GM21717 (cell line): ENCODE measurements at regions not wholly inside any gene's neighbourhood (a gene's known extent, or its start where the extent isn't known, plus 50 kb on each side); places are given as distances from the start of the nearest gene placed in this dataset.

Experiments
- ATAC-seq: cut with Tn5 transposase; IDR thresholded peaks from one replicate; pipeline ENCODE4 v1.9.1; 2021; ENCODE audit warnings: mild to moderate bottlenecking, moderate library complexity; ENCODE audit not compliant: unreplicated experiment

DNA sequence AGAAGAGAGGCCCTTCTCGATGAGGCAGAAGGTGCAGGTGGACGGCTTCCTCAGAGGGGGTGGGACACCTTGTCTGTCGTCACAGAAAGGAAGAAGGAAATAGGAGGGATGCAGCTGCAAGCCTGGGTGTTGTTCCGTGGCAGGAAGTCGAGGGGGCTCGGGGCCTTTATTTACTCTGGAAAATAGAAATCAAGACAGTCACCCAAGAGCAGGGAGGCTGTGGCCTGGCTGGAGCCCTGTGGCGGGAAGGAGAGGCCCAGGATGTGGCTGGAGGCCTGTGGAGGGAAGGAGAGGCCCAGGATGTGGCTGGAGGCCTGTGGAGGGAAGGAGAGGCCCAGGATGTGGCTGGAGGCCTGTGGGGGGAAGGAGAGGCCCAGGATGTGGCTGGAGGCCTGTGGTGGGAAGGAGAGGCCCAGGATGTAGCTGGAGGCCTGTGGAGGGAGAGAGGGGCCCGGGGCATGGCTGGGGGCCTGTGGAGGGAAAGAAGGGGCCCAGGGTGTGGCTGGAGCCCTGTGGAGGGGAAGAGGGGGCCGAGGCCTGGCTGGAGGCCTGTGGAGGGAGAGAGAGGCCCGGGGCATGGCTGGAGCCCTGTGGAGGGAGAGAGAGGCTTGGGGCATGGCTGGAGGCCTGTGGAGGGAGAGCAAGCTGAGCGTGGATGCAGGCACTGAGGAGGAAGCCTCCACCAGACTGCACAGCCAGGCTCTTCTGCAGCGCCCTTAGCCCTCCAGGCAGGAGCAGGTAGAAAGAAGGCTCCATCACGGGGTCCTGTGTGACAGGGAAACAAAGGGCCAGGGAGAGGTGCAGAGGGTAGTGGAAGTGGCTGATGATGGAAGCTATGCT is 97.3 kb upstream of the SFMBT2 start:
- no peak for ATAC-seq

GRCh38 chr10:7506571-7506970 is 95.7 kb upstream of the SFMBT2 start:
- ATAC-seq = no peak

DNA sequence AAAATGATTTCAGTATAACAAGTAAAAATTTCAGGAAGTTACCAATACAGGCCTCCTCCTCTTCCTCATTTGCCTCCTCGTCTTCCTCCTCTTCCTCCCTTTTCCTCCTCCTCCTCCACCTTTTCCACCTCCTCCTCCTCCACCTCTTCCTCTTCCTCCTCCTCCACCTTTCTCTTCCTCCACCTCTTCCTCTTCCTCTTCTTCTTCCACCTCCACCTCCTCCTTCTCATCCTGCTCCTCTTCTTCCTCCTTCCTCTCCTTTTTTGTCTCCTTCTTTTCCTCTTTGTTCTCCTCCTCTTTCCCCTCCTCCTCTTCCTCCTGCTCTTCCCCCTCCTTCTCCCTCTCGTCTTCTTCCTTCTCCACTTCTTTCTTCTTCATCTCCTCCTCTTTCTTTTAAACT is 94.4 kb upstream of the SFMBT2 start:
- ATAC-seq = no peak

DNA sequence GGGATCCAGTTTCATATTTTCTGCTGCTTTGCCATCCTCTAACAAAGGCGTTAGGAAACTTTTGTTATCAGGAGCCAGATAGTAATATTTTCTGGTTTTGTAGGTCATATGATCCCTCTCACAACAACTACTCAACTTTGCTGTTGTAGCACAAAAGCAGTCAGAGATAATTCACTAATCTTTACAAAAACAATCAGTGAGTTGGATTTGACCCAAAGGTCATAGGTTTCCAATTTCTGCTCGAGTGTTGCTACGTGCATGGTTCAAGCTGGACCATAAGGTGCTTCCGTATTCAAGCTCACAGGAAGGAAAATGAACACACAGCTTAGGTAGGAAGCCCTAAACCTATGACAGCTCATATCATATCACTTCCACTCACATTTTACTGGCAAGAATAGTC is 92.4 kb upstream of the SFMBT2 start:
- no peak for ATAC-seq

DNA sequence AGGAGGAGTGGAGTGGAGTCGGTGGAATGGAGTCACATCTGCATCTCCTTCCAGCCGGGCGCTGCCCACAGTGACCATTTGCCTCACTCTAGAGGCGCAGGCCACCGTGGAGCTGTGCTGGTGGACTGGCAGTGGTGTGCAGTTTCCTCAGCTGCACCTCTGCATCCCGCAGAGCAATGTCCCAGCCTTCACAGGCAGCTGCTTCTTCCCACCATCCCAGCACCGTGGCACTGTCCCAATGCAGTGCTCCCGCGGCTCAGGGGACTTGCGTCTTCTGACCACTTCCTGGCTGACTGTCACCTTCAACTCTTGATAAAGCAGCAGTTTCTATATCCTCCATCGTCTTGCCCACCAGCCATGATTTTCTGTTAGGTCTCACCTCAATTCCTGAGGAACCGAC is 90.3 kb upstream of the SFMBT2 start:
- ATAC-seq = no peak

DNA sequence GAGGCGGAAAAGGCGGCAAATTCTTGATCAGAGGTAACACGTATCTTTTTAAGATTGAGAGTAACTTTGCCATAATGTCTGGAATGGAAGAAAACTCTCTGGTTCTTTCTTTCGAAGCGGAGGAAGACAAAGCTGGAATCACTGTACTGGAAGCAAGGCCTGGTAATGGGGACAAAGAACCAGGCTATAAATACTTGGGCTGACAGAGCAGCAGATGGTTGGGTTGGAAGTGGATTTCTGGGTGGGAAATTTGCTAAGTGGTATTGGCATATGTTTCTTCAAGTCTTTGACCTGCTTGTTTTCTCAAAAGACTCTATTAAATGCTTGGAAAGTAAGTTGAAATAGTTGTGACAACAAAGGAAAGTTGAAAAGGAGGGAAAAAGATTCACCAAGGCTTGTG is 87.3 kb upstream of the SFMBT2 start:
- no peak for ATAC-seq

DNA sequence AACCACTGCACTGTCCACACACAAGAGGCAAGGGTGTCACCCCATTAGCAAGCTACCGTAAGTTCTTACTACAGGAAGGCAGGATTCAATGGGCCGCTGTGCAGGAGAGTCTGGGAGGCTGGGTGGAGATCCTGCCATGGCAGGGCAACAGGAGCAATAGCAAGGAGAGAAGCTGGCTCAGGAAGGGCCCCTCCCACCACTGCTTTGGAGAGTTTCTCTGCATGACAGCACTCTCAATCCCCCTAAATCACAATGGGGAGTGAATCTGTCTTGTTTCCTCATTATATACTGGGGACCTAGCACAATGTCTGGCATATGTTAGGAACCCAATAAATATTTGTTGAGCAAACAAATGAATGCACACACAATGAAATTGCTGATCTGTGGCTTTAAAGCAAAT is 83.2 kb upstream of the SFMBT2 start:
- ATAC-seq = no peak

- ATAC-seq = peak; percentile 36
Observed at GRCh38 chr10:7492660-7493046, 81.8 kb upstream of the SFMBT2 start.

GRCh38 chr10:7491949-7492659 is 81.3 kb upstream of the SFMBT2 start:
- ATAC-seq = peak; percentile 80

DNA sequence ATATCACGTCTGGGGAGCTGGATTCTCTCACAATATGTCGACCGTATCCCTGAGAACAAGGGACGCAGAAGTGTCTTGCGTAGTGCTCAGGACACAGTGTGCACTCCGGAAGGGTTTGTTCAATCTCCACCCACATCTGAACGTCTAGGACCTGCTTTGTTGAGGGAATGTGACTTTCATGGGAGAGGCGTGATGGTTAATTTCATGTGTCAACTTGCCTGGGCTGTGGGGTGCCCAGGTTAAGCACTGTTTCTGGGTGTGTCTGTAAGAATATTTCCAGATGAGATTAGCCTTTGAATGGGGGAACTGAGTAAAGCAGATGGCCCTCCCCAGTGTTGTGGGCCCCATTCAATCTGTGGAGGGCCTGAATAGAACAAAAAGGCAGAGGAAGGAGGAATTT is 80.4 kb upstream of the SFMBT2 start:
- ATAC-seq = no peak

DNA sequence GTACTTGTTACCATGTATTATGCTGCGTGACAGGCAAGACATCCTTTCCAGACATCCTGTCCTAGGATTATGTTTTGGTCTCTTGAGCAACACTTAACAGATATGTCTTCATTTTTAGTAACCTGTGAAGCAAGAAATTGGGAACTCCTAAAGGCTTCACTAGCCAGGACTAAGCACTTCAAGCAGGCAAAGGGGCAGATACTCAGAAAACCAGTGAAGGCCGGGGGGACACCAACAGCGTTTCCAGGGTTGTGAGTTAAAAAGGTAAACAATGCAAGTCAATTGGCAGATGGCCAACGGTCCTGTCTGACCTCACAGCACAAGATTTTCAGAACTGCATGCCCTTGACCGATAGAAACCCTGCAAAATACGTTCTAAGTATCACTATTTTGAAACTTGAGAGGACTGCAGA is 77.6 kb upstream of the SFMBT2 start:
- ATAC-seq = no peak

- no peak for ATAC-seq
Observed at GRCh38 chr10:7487528-7487927, 76.7 kb upstream of the SFMBT2 start.

GRCh38 chr10:7486528-7486927 is 75.7 kb upstream of the SFMBT2 start:
- no peak for ATAC-seq

- no peak for ATAC-seq
Observed at GRCh38 chr10:7485799-7486198, 75.0 kb upstream of the SFMBT2 start.

DNA sequence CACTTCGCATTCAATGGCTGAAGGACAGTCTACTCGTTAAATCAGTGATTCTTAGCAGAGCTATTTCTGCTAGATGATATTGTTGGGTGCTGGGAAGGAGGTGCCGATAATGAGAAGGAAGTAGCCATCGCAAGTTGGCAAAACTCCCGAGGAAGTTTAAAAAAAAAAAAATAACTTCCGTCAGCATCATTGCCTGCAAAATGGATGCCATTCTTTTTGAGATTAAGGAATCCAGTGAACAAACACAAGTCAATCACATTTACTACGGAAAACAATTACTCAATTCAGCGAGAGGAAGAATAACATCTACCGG is 74.4 kb upstream of the SFMBT2 start:
- ATAC-seq = no peak

DNA sequence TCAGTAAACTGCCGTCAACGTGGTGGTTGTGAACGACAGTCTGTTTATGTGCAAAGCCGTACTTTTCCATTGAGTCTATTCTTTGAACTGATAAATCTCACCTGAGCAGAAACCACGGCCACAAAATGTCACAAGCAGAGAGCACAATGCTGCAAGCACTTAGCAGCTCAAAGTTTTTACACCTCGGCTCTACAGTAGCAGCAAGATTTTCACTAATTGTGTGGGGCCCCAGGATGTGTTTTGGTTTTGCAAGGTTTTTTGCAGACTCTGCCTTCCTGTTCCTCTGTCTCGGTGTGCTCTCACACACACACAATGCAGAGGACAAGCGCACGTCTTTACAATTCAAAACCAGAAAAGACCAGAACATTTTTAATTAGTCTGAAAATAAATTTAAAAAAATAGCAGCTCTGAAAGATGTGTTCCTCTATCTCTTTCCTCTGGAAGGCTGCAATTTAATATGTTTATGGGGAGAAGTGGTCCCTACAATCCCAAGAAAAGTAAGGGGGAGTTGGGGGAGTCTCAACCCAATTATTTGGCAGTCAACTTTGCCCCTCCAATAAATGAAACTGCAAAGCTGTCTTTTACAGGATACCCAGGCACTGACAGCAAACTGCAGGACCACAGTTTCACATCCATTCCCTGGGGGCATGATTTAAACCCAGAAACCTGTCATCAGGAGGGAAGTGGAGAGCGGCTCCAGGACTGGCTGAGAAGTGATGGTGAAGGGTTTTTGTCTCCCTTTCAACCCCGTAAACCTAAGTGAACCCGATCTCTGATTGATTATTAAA is 73.8 kb upstream of the SFMBT2 start:
- peak; percentile 82 for ATAC-seq

- no peak for ATAC-seq
Observed at GRCh38 chr10:7483848-7484247, 73.0 kb upstream of the SFMBT2 start.

DNA sequence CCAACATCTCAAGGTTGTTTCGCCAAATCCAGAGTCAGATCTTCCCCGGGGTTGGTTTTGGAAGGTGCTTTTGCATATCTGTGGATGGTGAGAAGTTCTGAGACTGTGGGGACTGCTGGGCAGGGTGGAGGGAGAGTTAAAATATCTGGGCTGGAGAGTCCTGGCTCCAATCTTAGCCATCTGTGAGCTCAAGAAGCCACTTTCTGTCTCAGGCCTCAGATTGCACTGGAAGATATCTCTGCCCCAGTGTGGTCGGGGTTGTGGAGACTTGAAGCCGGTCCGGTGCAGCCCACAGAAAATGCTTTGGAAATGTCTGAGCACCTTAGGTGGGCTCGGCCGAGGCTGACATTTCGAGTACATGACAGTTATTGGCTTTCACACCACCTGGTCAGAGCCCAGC is 72.2 kb upstream of the SFMBT2 start:
- ATAC-seq = no peak

- no peak for ATAC-seq
Observed at GRCh38 chr10:7481368-7481765, 70.5 kb upstream of the SFMBT2 start.

- ATAC-seq = peak; percentile 29
Observed at GRCh38 chr10:7480742-7481367, 70.0 kb upstream of the SFMBT2 start.

DNA sequence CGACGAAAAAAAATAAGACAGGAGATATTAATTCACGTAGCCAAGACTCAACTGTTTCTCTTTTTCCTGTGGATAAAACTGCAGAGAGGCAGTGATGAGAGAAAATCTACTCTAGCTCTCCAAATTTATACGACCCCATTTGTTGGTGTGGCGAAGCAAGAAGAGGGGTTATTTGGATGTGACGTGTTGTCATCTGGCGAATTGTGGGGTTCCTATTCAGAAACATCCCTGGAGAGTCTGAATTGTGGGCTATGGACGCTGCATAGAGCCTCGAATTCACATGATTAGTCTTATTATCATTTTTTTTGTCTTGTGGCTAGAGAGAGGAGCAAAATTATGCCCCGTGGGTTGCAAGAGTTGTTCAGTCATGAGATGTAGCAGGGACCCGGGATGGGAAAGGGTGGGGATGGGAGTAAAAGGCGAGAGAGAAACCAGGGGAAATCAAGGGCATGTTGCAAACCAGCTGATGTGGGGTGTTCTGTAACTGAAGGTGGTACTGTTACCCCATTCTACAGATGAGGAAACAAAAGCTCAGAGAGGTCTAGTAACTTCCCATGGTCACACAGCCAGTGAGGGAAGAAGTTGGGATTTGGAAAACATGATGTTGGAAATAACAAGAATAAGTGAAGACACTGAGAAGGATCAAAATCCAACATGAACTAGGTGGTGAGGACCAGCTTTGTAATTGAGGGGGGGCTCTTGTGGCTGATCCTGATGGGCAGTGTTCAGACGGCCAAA is 69.2 kb upstream of the SFMBT2 start:
- ATAC-seq = no peak
